Right lobe of liver (tissue), 6 donors: ENCODE measurements at regions not wholly inside any gene's neighbourhood (a gene's known extent, or its start where the extent isn't known, plus 50 kb on each side); places are given as distances from the start of the nearest gene placed in this dataset.

Experiments used
- ATAC-seq, 4 donors: fragments of 200-7000 bp; cut with Tn5 transposase; one replicate each; pipeline ENCODE4 v1.9.1; 2020; ENCODE audit warnings: mild to moderate bottlenecking in 4 of 4, moderate library complexity in 4 of 4
- DNase-seq, 3 donors: peaks; one replicate each; pipeline ENCODE4 v3.0.0-alpha.2; 2020
- H3K27ac ChIP-seq, 3 donors: fragments of 200-600 bp; one replicate each; pipeline ENCODE4 v1.8.0; 2022
- H3K27me3 ChIP-seq, 2 donors: fragments of 200-600 bp; one replicate each; pipeline ENCODE4 v1.8.0; 2022
- H3K36me3 ChIP-seq, 4 donors: fragments of 200-600 bp; sonication (generic) in 1 of 4; one replicate each; pipeline versions ENCODE4 v1.5.1 to v1.8.0; 2017 to 2022; ENCODE audit warnings: control low read depth in 1 of 4
- H3K4me1 ChIP-seq, 4 donors: fragments of 200-600 bp; sonication (generic) in 1 of 4; one replicate each; pipeline versions ENCODE4 v1.5.1 to v1.8.0; 2017 to 2022; ENCODE audit warnings: control low read depth in 1 of 4
- H3K4me3 ChIP-seq, 3 donors: fragments of 200-600 bp; one replicate each; pipeline ENCODE4 v1.8.0; 2022
- H3K9me3 ChIP-seq, 4 donors: fragments of 200-600 bp; sonication (generic) in 1 of 4; one replicate each; pipeline versions ENCODE4 v1.5.1 to v1.8.0; 2017 to 2022; ENCODE audit warnings: control low read depth in 1 of 4
- CTCF ChIP-seq, 4 donors: fragments of 200-600 bp in 3 of 4; fragments of 450-650 bp in 1 of 4; IDR thresholded peaks; one replicate each; pipeline versions ENCODE4 v1.5.1 to v1.8.0; 2016 to 2022; ENCODE audit warnings: antibody characterized with exemption in 4 of 4, mild to moderate bottlenecking in 2 of 4
- POLR2A ChIP-seq: fragments of 450-650 bp; IDR thresholded peaks from one replicate; pipeline ENCODE4 v1.6.1; 2017; ENCODE audit warnings: antibody characterized with exemption, mild to moderate bottlenecking
- WGBS: methylation state at CpG from one replicate; pipeline ENCODE4 v1.1.6; 2018; ENCODE audit warnings: low coverage, low lambda C conversion rate; ENCODE audit not compliant: insufficient coverage; ENCODE audit errors: missing lambda C conversion rate; 5-methylcytosine and 5-hydroxymethylcytosine counted together
- intact Hi-C, 2 donors: fragments of 100-400 bp; cut with DNase I; formaldehyde crosslinking; loops; one replicate each; pipeline versions ENCODE4 v1.11.2 to v1.14.1; 2022
- donor health status: DM: no; HTN: yes; CAD: no.
- donor health status: DM: no; HTN: no; CAD: no.
- donor health status: DM: no; HTN: no; CAD: no.
- donor health status: DM: no; HTN: yes; CAD: no.
- donor health status: DM: no; HTN: yes; CAD: no.

- TF ChIP-seq POLR2A (no peak), CTCF (IDR thresholded peaks at IDR 0.05) (no peak)
- no peaks in the 10 kb centered on the region for H3K27me3 ChIP-seq
- DNase-seq: no peak
- intact Hi-C loops: no loop called here
- H3K4me3 ChIP-seq: no peak overlapping the region
- WGBS: 86% methylated on average over 2 of the region's 2 CpGs
- no peaks in the 10 kb centered on the region for H3K9me3 ChIP-seq
- H3K4me1 ChIP-seq: no peaks in the 10 kb centered on the region
- no peaks in the 10 kb centered on the region for H3K36me3 ChIP-seq
- no peak for ATAC-seq
- no peak overlapping the region for H3K27ac ChIP-seq
Measured at GRCh38 chr6:66199171-66199570, 492.1 kb upstream of the EYS start.

GRCh38 chr6:66198062-66198624, 491.1 kb upstream of the EYS start:
- Histone ChIP-seq H3K36me3 (no peaks in the 10 kb centered on the region), H3K9me3 (no peaks in the 10 kb centered on the region), H3K27ac (no peak overlapping the region), H3K4me1 (no peaks in the 10 kb centered on the region), H3K27me3 (no peaks in the 10 kb centered on the region), H3K4me3 (no peak overlapping the region)
- DNase-seq (no peak), ATAC-seq (no peak)
- 51% methylated on average over 7 of the region's 7 CpGs for WGBS
- intact Hi-C loops: no loop called here
- no peak for TF ChIP-seq POLR2A
- TF ChIP-seq CTCF (IDR thresholded peaks at IDR 0.05): no peak

DNA sequence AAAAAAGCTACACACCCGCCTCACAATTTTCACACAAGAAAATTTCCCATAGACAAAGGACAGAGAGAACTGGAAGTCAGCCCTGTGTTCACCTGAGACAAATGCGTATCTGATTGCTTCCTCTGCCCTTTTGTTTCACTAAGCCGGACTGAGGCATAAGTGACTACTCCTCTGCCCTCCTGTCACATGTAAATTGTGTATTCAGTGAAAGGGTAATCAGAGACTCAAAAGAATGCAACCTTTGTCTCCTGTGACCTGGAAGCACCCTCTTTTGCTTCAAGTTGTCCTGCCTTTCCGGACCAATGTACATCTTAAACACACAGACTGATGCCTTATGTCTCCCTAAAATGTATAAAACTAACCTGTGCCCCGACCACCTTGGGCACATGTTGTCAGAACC, 483.8 kb upstream of the EYS start:
- Histone ChIP-seq H3K27ac (no peak overlapping the region), H3K4me1 (no peaks in the 10 kb centered on the region), H3K36me3 (no peaks in the 10 kb centered on the region), H3K27me3 (no peaks in the 10 kb centered on the region), H3K9me3 (no peaks in the 10 kb centered on the region), H3K4me3 (no peak overlapping the region)
- WGBS: 52% methylated on average over 5 of the region's 5 CpGs
- ATAC-seq (no peak), DNase-seq (no peak)
- TF ChIP-seq POLR2A (no peak), CTCF (IDR thresholded peaks at IDR 0.05) (no peak)
- intact Hi-C loops: no loop called here

GRCh38 chr6:66189915-66190314, 482.9 kb upstream of the EYS start:
- no peak for TF ChIP-seq CTCF (IDR thresholded peaks at IDR 0.05)
- no peak for TF ChIP-seq POLR2A
- Histone ChIP-seq H3K4me1 (no peaks in the 10 kb centered on the region), H3K27ac (no peak overlapping the region), H3K4me3 (no peak overlapping the region), H3K36me3 (no peaks in the 10 kb centered on the region), H3K9me3 (no peaks in the 10 kb centered on the region), H3K27me3 (no peaks in the 10 kb centered on the region)
- WGBS: 32% methylated on average over 3 of the region's 3 CpGs
- no peak for ATAC-seq
- DNase-seq: no peak
- intact Hi-C loops: no loop called here

DNA sequence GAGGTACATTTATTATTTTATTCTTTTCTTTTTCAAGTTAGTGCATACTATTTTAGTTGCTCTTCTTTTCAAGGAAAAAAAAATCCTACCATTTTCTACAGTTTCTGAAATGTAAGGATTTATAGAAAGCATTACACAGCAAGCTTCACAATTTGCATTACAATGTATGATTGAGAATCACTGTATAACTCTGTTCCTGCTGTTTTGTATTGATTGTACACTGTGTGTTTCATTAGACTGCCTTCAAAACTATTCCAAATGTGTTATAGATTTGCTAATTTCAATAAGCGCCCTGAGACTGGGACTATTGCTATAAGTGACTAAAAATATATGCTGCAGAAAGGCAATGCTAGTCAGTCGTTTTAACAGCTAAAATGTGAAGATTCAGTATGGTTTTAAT, 479.7 kb upstream of the EYS start:
- intact Hi-C loops: no loop called here
- Histone ChIP-seq H3K36me3 (no peaks in the 10 kb centered on the region), H3K27ac (no peak overlapping the region), H3K4me3 (no peak overlapping the region), H3K27me3 (no peaks in the 10 kb centered on the region), H3K4me1 (no peaks in the 10 kb centered on the region), H3K9me3 (no peaks in the 10 kb centered on the region)
- no peak for ATAC-seq
- no peak for TF ChIP-seq CTCF (IDR thresholded peaks at IDR 0.05)
- no peak for TF ChIP-seq POLR2A
- WGBS: 27% methylated on average over 2 of the region's 2 CpGs
- no peak for DNase-seq
